ENCODE measurements at regions not wholly inside any gene's neighbourhood (a gene's known extent, or its start where the extent isn't known, plus 50 kb on each side); places are given as distances from the start of the nearest gene placed in this dataset.

DNA sequence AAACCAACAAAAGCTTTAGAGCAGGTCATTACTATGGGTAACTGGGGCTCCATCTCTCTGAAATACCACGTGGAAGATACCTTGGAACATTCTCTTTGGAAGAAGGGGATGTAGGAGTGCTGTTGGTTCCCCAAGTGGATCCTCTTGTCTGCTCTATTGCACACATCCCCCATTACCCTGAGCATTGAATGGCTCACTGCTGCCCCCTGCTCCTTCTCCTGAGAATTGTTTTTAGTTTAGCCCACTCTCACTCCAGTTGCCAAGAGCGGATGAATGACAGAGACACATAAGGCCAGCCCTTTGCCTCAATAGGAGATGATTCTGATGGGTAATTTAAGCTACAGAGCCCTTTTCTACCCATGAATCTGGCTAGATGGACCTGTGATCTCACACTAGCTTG, 135.6 kb upstream of the SUCLG2 start:
- peak; percentile 69 for DNase-seq (ENCODE audit: low read depth)

DNA sequence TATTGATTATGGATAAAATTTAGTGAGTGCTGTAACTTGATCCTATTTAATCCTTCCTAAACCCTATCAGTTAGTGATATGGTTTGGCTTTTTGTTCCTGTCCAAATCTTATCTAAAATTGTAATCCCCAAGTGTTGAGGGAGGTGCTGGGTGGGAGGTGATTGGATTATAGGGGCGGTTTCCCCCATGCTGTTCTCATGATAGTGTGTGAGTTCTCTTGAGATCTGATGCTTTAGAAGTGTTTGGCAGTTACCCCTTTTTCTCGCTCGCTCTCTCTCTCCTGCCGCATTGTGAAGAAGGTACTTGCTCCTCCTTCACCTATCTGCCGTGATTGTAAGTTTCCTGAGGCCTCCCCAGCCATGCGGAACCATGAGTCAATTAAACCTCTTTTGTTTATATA, 134.0 kb upstream of the SUCLG2 start:
- DNase-seq (ENCODE audit: low read depth), result no peak

GRCh38 chr3:67783281-67784250, 129.2 kb upstream of the SUCLG2 start:
- DNase-seq (ENCODE audit: low read depth), result peak; percentile 64

- no peak for DNase-seq (ENCODE audit: low read depth)
These were observed 127.5 kb upstream of the SUCLG2 start for GRCh38 chr3:67781871-67782270.

GRCh38 chr3:67781218-67781617, 126.8 kb upstream of the SUCLG2 start:
- no peak for DNase-seq (ENCODE audit: low read depth)

- DNase-seq (ENCODE audit: low read depth), result no peak
These were observed 120.3 kb upstream of the SUCLG2 start for GRCh38 chr3:67774676-67775075.

- DNase-seq (ENCODE audit: low read depth), result peak; percentile 91
These were observed 111.2 kb upstream of the SUCLG2 start for GRCh38 chr3:67765575-67765974.

GRCh38 chr3:67745296-67745695, 90.9 kb upstream of the SUCLG2 start:
- no peak for DNase-seq (ENCODE audit: low read depth)

DNA sequence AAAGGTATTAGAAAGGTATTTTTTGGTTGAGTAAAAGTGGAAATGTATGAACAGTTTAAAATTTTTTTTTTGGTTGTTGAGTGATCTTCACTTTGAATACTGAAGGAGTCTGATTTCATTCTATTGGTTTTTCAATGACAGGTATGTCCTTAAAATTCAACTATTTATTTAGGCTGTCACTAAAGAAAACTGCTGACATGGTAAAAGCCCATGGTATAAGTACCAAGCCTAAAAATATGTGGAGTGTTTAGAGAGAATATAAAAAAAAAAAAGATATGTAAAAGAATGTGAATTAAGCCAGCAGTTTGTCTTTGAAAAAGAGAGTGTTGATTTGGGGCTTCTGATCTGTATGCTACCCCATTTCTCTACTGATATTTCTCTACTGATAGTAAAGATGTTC, 90.3 kb upstream of the SUCLG2 start:
- DNase-seq (ENCODE audit: low read depth), result no peak

DNA sequence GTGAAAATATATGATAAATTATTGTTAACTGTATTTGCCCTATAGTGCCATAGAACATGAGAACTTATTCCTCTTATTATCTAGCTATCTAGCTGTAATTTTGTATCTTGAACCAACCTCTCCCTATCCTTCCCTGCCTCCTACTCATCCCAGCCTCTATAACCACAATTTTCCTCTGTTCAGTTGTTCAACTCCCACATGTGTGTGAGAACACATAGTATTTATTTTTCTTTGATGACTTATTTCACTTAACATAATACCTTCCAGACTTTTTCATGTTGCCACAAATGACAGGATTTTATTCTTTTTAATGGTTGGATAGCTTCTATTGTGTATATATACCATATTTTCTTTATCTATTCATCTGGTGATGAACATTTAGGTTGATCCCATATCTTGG, 85.4 kb upstream of the SUCLG2 start:
- peak; percentile 72 for DNase-seq (ENCODE audit: low read depth)

DNA sequence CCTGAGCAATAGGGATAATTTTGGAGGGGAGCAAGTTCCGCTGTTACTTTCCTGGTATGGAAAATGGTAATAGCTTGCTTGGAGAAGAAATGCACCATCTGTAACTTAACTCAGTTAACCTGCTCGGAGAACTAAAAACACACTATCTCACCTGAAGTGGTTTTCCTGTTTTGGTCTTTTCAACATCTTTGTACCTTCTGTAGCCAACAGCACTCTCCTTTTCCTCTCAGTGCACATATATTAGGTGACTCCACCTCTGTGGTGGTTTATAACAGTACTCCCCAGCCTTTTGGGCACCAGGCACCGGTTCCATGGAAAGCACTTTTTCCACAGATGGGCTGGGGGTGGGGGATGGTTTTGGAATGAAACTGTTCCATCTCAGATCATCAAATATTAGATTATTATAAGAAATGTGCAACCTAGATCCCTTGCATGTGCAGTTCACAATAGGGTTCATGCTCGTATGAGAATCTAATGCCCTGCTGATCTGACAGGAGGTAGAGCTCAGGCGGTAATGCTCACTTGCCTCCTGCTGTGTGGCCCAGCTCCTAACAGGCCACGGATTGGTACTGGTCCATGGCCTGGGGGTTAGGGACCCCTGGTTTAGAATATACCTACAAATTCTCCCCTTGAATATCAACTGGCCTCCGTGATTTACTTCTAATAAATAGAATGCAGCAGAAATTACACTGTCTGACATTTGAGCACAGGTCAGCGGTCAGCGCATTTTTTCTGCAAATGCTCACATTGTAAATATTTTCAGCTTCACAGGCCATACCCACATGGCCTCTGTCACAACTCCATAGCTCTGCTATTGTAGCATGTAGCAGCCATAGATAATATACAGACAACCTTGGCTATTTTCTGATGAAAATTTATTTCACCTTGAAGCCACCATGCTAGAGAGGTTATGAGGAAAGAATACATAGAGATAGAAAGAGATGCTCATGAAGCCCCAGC, 83.8 kb upstream of the SUCLG2 start:
- no peak for DNase-seq (ENCODE audit: low read depth)

GRCh38 chr3:67737140-67737539, 82.7 kb upstream of the SUCLG2 start:
- no peak for DNase-seq (ENCODE audit: low read depth)

DNA sequence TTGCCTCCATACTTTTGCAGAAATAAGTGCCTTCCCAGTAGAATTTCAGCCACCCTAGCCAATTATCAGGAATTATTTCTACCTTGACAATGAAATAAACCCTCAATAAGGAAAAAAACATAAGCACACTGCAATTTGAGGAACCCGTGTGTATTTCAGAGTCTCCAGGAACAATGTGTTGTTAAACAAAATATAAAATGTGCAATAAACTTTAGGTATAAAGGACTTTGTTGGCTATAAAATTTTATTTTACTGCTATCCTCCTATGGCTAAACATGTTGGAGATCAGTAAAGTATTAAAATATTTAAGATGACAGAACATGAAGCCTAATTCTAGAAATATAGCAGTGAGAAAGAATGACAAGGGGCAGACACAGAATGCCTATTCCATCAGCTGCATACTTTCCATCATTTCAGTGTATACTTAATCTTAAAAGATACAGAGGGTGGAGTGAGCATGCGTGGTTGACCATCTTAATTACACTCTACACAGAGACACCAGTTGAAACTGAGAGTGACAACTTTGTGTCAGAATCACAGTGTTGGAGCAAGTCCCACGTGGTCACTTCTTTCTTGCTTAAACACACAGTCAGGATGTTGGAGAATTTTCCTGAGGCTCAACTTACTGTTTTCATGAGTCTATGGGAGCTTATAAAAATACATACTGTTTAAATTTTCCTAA, 79.0 kb upstream of the SUCLG2 start:
- no peak for DNase-seq (ENCODE audit: low read depth)

DNA sequence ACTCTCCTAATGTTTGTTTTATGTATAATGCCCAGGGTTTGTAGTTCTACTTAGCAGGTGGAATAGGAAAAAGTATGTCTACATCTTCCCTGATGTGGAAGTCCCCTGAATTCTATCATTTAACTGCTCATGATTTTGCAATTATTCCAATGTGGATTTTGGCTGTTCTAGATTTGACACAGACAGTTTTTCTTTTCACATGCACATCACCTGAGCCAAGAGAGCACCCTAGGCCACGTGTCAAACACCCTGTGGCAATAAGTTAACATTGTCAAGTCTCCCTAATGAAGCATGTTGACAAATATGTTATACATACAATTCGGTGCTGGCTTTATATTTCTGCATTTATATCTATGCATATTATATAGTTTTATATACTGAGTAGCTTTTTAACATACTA, 70.0 kb upstream of the SUCLG2 start:
- DNase-seq (ENCODE audit: low read depth), result no peak

DNA sequence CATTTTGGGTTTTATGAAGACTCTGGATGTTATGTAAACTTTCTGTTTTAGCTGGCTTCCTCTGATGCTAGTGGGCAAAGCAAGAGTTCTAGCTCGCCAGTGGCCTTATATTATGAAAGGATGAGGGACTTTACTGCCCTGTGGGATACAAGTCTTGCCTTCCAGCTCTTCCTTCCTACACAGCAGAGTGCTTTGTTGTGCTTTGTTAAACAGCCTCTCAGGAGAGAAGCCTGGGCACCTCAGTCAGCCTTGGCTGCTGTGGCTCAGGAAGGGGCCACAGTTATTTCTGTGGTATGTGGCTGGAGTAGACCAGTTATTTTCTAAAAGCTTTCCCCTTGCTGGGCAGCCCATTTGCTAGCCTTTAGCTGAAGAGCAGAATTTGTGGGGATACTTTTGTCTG, 69.5 kb upstream of the SUCLG2 start:
- DNase-seq (ENCODE audit: low read depth), result no peak

- DNase-seq (ENCODE audit: low read depth), result peak; percentile 37
These were observed 64.9 kb upstream of the SUCLG2 start for GRCh38 chr3:67719333-67719732.

DNA sequence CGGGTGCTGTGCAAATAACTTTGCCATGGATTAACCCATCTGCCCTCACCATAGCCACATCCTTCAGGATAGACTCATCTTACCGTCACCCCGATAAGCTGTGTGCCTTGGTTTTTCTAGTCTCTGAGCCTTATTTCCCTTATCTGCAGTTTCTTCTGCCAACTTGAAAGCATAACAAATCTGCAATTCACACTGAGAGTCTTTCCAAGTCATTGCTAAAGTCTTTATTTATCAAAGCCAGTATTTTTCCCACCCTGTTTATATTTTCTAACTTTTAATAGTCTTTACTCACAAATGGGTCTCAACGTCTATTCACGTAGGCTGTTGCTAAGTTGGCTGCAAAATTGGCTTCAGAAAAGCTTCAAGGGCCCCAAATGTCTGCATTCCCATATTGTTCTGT, 61.6 kb upstream of the SUCLG2 start:
- peak; percentile 51 for DNase-seq (ENCODE audit: low read depth)

DNA sequence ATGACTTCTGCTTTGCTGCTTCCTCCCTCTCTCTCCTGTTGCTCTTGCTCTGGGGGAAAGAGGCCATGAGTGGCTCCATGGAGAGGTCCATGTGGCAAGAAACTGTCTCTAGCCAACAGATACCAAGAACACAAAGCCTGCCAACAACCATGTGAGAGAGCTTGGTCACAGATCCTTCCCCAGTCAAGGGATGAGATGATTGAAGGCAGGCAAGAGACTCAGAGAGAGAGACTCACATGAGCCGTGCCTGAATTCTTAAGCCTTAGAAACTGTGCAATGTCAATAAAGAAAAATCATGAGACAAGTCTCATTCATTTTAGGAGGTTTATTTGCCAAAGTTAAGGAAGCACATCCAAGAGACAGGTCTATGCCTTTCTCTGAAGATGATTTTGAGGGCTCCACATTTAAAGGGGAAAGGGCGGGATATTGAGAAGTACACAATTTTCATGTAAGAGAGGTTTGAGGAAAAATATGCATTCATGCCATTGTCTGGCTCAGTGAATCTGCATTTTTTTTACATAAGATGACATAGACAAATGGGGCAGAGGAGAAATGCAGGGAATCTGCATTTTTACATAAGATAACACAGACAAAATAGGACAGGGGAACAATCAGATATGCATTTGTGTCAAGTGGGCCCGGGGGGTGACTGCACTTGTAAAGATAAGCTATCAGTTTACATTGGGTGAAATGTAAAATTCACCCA, 59.5 kb upstream of the SUCLG2 start:
- peak; percentile 17 for DNase-seq (ENCODE audit: low read depth)

GRCh38 chr3:67712259-67712658, 57.8 kb upstream of the SUCLG2 start:
- no peak for DNase-seq (ENCODE audit: low read depth)

GRCh38 chr3:67710396-67710795, 56.0 kb upstream of the SUCLG2 start:
- DNase-seq (ENCODE audit: low read depth), result no peak

DNA sequence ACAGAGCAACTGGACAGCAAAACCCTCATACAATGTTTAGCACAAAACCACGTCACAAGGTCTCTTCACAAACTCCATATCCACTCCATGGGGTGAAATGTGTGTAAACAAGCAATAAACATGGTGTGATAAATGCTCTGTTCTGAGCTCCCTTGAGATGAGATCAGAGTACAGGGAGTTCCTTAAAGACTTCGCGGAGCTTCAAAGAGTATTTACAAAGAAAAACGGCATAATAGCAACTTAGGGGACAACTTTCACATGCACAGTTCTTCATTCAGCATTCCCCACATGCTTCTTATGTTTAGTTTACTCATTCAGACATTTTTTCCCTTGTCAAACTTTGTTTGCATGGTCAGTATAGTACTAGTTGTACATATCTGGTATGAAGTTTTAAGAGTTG, 52.5 kb upstream of the SUCLG2 start:
- DNase-seq (ENCODE audit: low read depth), result peak; percentile 91

DNA sequence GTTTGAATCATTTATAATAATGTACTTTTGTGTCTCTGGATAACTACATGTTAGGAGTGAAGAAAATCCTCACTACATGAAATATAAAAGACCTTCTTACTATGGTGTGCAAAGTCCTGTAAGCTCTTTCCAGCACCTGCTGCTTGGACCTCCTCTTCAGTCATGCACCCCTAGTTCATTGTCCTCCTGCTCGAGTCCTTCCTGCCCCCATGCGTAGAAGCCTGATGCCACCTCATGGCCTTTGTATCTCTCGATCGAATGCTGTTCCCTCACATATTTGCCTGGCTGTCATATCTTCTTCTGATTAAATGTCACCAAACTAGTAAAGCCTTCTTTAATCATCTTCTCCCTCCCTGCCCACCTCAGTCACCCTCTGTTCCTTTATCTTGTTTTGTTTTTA, 49.9 kb upstream of the SUCLG2 start:
- no peak for DNase-seq (ENCODE audit: low read depth)
